CD8-positive, alpha-beta memory T cell (primary cell): ENCODE measurements at regions not wholly inside any gene's neighbourhood (a gene's known extent, or its start where the extent isn't known, plus 50 kb on each side); places are given as distances from the start of the nearest gene placed in this dataset.
"Not testable (repeated sequence)": the region's sequence is repeated elsewhere in the genome, so short reads cannot be mapped to it uniquely, and the experiment has no call there.

Source experiments
- CTCF ChIA-PET: fragments of 350-600 bp; sonication (Branson Sonifier 250); formaldehyde crosslinking; loops from one replicate; lab custom pipeline; 2021; ENCODE audit warnings: antibody characterized with exemption; lab: Charles Lee
- POLR2A ChIA-PET: fragments of 350-600 bp; sonication (Branson Sonifier 250); formaldehyde crosslinking; loops from one replicate; lab custom pipeline; 2021; ENCODE audit warnings: antibody characterized with exemption; lab: Charles Lee
- DNase-seq, 5 donors: peaks; one replicate each; pipeline versions ENCODE4 v3.0.0 to v3.0.0-alpha.2; 2020 to 2022; ENCODE audit warnings: mixed read lengths in 1 of 5
- H3K27ac ChIP-seq: one replicate; pipeline ENCODE4 v1.7.0; 2013; ENCODE audit warnings: low read depth, mild to moderate bottlenecking, low read length, moderate library complexity
- H3K27me3 ChIP-seq: 2 replicates; pipeline ENCODE4 v1.7.0; 2013; ENCODE audit warnings: low read length, mild to moderate bottlenecking; ENCODE audit not compliant: insufficient read depth, poor library complexity, severe bottlenecking
- H3K36me3 ChIP-seq: 2 replicates; pipeline ENCODE4 v1.7.0; 2013; ENCODE audit warnings: mild to moderate bottlenecking, low read length, moderate library complexity; ENCODE audit not compliant: insufficient read depth
- H3K4me1 ChIP-seq: 2 replicates; pipeline ENCODE4 v1.7.0; 2013; ENCODE audit warnings: mild to moderate bottlenecking, low read length, moderate library complexity; ENCODE audit not compliant: insufficient read depth
- H3K4me3 ChIP-seq: 2 replicates; pipeline ENCODE4 v1.7.0; 2013; ENCODE audit warnings: mild to moderate bottlenecking, low read length
- H3K9me3 ChIP-seq: 2 replicates; pipeline ENCODE4 v1.7.0; 2013; ENCODE audit warnings: mild to moderate bottlenecking, low read length
- H3K27ac Mint-ChIP-seq, 8 donors: one replicate each; pipeline ENCODE4 v1.8.0; 2020 to 2021; ENCODE audit warnings: mixed read lengths in 8 of 8, mild to moderate bottlenecking in 6 of 8, inconsistent platforms in 3 of 8, moderate library complexity in 3 of 8
- H3K27me3 Mint-ChIP-seq, 2 donors: one replicate each; pipeline ENCODE4 v1.8.0; 2020 to 2021; ENCODE audit warnings: mixed read lengths in 2 of 2, mild to moderate bottlenecking in 1 of 2, moderate library complexity in 1 of 2
- H3K36me3 Mint-ChIP-seq, 3 donors: one replicate each; pipeline ENCODE4 v1.8.0; 2020 to 2021; ENCODE audit warnings: mixed read lengths in 3 of 3, inconsistent platforms in 1 of 3, mild to moderate bottlenecking in 1 of 3
- H3K4me1 Mint-ChIP-seq, 3 donors: one replicate each; pipeline ENCODE4 v1.8.0; 2020 to 2021; ENCODE audit warnings: mixed read lengths in 3 of 3, inconsistent platforms in 1 of 3, mild to moderate bottlenecking in 1 of 3
- H3K4me3 Mint-ChIP-seq, 7 donors: one replicate each; pipeline ENCODE4 v1.8.0; 2020 to 2021; ENCODE audit warnings: mixed read lengths in 7 of 7, mild to moderate bottlenecking in 6 of 7, moderate library complexity in 4 of 7, inconsistent platforms in 2 of 7
- H3K9me3 Mint-ChIP-seq, 5 donors: one replicate each; pipeline ENCODE4 v1.8.0; 2020 to 2022; ENCODE audit warnings: mixed read lengths in 5 of 5, mild to moderate bottlenecking in 3 of 5, moderate library complexity in 2 of 5, inconsistent platforms in 1 of 5

- H3K4me3 ChIP-seq, H3K36me3 ChIP-seq, H3K4me3 Mint-ChIP-seq, H3K27ac Mint-ChIP-seq, H3K9me3 ChIP-seq, H3K27me3 Mint-ChIP-seq, H3K9me3 Mint-ChIP-seq, CTCF ChIA-PET, H3K4me1 Mint-ChIP-seq, H3K36me3 Mint-ChIP-seq, H3K4me1 ChIP-seq, POLR2A ChIA-PET, DNase-seq, H3K27ac ChIP-seq, H3K27me3 ChIP-seq: not testable (repeated sequence)
Observed at GRCh38 chr12:9502845-9503244, 104.9 kb downstream of the KLRB1 start.

GRCh38 chr12:9493325-9493724 is 114.4 kb downstream of the KLRB1 start:
- POLR2A ChIA-PET, H3K27me3 ChIP-seq, H3K27ac Mint-ChIP-seq, CTCF ChIA-PET, H3K4me1 ChIP-seq, H3K9me3 Mint-ChIP-seq, H3K27ac ChIP-seq, H3K36me3 ChIP-seq, H3K4me3 ChIP-seq, H3K27me3 Mint-ChIP-seq, H3K4me1 Mint-ChIP-seq, H3K9me3 ChIP-seq, H3K4me3 Mint-ChIP-seq, H3K36me3 Mint-ChIP-seq, DNase-seq: not testable (repeated sequence)

GRCh38 chr12:9481289-9481688 is 126.4 kb downstream of the KLRB1 start:
- H3K36me3 ChIP-seq, H3K9me3 Mint-ChIP-seq, H3K4me1 ChIP-seq, POLR2A ChIA-PET, H3K27me3 ChIP-seq, H3K4me3 Mint-ChIP-seq, H3K27ac Mint-ChIP-seq, H3K9me3 ChIP-seq, H3K4me3 ChIP-seq, DNase-seq, H3K27me3 Mint-ChIP-seq, CTCF ChIA-PET, H3K27ac ChIP-seq, H3K4me1 Mint-ChIP-seq, H3K36me3 Mint-ChIP-seq: not testable (repeated sequence)

- CTCF ChIA-PET: not testable (repeated sequence)
Observed at GRCh38 chr12:9474197-9474596, 133.5 kb downstream of the KLRB1 start.

GRCh38 chr12:9473638-9474037 is 134.1 kb downstream of the KLRB1 start:
- H3K27me3 ChIP-seq, H3K4me3 ChIP-seq, H3K36me3 Mint-ChIP-seq, H3K9me3 Mint-ChIP-seq, DNase-seq, H3K27me3 Mint-ChIP-seq, H3K9me3 ChIP-seq, POLR2A ChIA-PET, H3K36me3 ChIP-seq, H3K27ac Mint-ChIP-seq, H3K27ac ChIP-seq, H3K4me1 ChIP-seq, H3K4me3 Mint-ChIP-seq, CTCF ChIA-PET: not testable (repeated sequence)
- peaks cover 9 to 23% (median 15%) of the 10 kb centered on the region in 3 donors for H3K4me1 Mint-ChIP-seq

More at GRCh38 chr12:9474197-9474596, 133.5 kb downstream of the KLRB1 start:
- H3K4me3 ChIP-seq, H3K27me3 Mint-ChIP-seq, H3K36me3 Mint-ChIP-seq, H3K9me3 ChIP-seq, H3K36me3 ChIP-seq, H3K9me3 Mint-ChIP-seq, H3K4me3 Mint-ChIP-seq, H3K27me3 ChIP-seq, DNase-seq, POLR2A ChIA-PET, H3K27ac ChIP-seq, H3K4me1 ChIP-seq: not testable (repeated sequence)
- Mint-ChIP-seq H3K4me1 (peaks cover 9 to 17% (median 11%) of the 10 kb centered on the region in 3 donors), H3K27ac (peak overlapping the region in 1 of 8 donors; percentile 32)

GRCh38 chr12:9471501-9471900 is 136.2 kb downstream of the KLRB1 start:
- H3K36me3 ChIP-seq, H3K36me3 Mint-ChIP-seq, H3K4me1 ChIP-seq, DNase-seq, CTCF ChIA-PET, H3K27me3 ChIP-seq, H3K9me3 Mint-ChIP-seq, H3K4me3 Mint-ChIP-seq, POLR2A ChIA-PET, H3K4me3 ChIP-seq, H3K27ac ChIP-seq, H3K9me3 ChIP-seq, H3K27me3 Mint-ChIP-seq: not testable (repeated sequence)
- Mint-ChIP-seq H3K27ac (peak overlapping the region in 1 of 8 donors; percentile 15), H3K4me1 (peaks cover 12 to 30% (median 22%) of the 10 kb centered on the region in 3 donors)

GRCh38 chr12:9470367-9470766 is 137.3 kb downstream of the KLRB1 start:
- H3K36me3 ChIP-seq, CTCF ChIA-PET, H3K9me3 ChIP-seq, H3K27ac ChIP-seq, DNase-seq, H3K27me3 Mint-ChIP-seq, H3K4me1 ChIP-seq, H3K4me3 ChIP-seq, H3K9me3 Mint-ChIP-seq, H3K27me3 ChIP-seq, POLR2A ChIA-PET, H3K36me3 Mint-ChIP-seq: not testable (repeated sequence)
- H3K4me1 Mint-ChIP-seq: peaks cover 12 to 30% (median 22%) of the 10 kb centered on the region in 3 donors
- peak overlapping the region in 6 of 8 donors; percentile 0 to 87 (median 56) for H3K27ac Mint-ChIP-seq
- peak overlapping the region in 1 of 7 donors; percentile 13 for H3K4me3 Mint-ChIP-seq

- H3K27me3 ChIP-seq, POLR2A ChIA-PET, H3K36me3 Mint-ChIP-seq, H3K36me3 ChIP-seq, H3K4me1 ChIP-seq, DNase-seq, H3K27me3 Mint-ChIP-seq, H3K27ac ChIP-seq, H3K4me3 ChIP-seq, H3K9me3 Mint-ChIP-seq, H3K9me3 ChIP-seq: not testable (repeated sequence)
- Mint-ChIP-seq H3K27ac (peak overlapping the region in 3 of 8 donors; percentile 54 to 85 (median 59)), H3K4me1 (peaks cover 12 to 30% (median 22%) of the 10 kb centered on the region in 3 donors), H3K4me3 (peak overlapping the region in 1 of 7 donors; percentile 13)
- CTCF ChIA-PET: interaction anchor here (0.9 kb wide), 1 partner anchor 163 kb away, joined by 4 read pairs; no protein-coding TSS in a partner anchor
Observed at GRCh38 chr12:9469956-9470355, 137.8 kb downstream of the KLRB1 start.

GRCh38 chr12:9469463-9469862 is 138.3 kb downstream of the KLRB1 start:
- H3K27me3 Mint-ChIP-seq, H3K9me3 Mint-ChIP-seq, H3K36me3 ChIP-seq, POLR2A ChIA-PET, H3K9me3 ChIP-seq, DNase-seq, H3K36me3 Mint-ChIP-seq, H3K4me3 ChIP-seq, H3K4me3 Mint-ChIP-seq, H3K4me1 ChIP-seq, H3K27ac ChIP-seq, H3K27me3 ChIP-seq: not testable (repeated sequence)
- peak overlapping the region in 1 of 8 donors; percentile 43 for H3K27ac Mint-ChIP-seq
- peaks cover 12 to 30% (median 22%) of the 10 kb centered on the region in 3 donors for H3K4me1 Mint-ChIP-seq
- CTCF ChIA-PET: interaction anchor here (0.6 to 1.9 kb wide), 6 partner anchors 139 to 242 kb away, joined by 3 to 10 read pairs (median 4); no protein-coding TSS in a partner anchor
